ENCODE measurements at regions not wholly inside any gene's neighbourhood (a gene's known extent, or its start where the extent isn't known, plus 50 kb on each side); places are given as distances from the start of the nearest gene placed in this dataset.

GRCh38 chr4:114287079-114287696 is 307.7 kb upstream of the ARSJ start:
- Histone ChIP-seq H3K36me3 (replicated peaks; ENCODE audit: control insufficient read depth, insufficient read depth, low read length) (no peaks in the 10 kb centered on the region), H3K4me3 (ENCODE audit: insufficient read depth, low read depth, low read length) (no peak overlapping the region), H3K27me3 (ENCODE audit: control insufficient read depth, insufficient read depth, low read length) (no peaks in the 10 kb centered on the region)
- no peak for DNase-seq

DNA sequence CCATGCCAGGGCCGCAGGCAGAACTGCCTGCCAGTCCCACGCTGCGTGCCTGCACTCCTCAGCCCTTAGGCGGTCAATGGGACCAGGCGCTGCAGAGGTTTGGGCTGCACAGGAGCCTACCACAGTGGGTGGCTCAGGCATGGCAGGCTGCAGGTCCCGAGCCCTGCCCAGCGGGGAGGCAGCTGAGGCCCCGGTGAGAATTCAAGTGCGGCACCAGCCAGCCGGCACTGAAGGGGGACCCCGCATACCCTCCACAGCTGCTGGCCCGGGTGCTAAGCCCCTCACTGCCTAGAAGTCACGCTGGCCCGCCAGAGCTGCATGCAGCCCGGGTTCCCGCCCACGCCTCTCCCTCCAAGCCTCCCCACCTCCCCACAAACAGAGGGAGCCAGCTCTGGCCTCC is 302.5 kb upstream of the UGT8 start:
- H3K4me3 ChIP-seq (ENCODE audit: insufficient read depth, low read depth, low read length), result no peak overlapping the region
- DNase-seq, result no peak
- no peaks in the 10 kb centered on the region for H3K27me3 ChIP-seq (ENCODE audit: control insufficient read depth, insufficient read depth, low read length)
- H3K36me3 ChIP-seq (replicated peaks; ENCODE audit: control insufficient read depth, insufficient read depth, low read length), result no peaks in the 10 kb centered on the region

DNA sequence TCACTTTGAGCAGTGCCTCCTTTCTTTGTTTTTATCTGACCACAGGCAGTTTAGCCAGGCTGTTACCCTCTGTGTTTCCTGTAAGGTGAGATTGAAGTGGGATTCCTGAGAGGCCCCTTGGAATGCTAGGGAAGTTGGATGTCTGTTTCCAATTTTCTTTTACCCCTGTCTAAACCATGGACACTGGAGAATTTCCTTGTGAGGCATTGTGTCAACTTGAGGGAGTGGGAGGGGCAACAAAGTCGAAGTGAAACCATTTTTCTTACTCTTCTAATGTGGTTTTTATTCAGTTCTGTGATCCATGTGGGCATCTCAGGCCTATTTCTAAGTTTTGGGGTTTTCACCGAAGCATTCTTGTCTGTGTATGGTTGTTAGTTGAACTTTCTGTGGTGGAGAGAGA is 296.1 kb upstream of the UGT8 start:
- peak; percentile 2 for DNase-seq
- no peak overlapping the region for H3K4me3 ChIP-seq (ENCODE audit: insufficient read depth, low read depth, low read length)
- no peaks in the 10 kb centered on the region for H3K27me3 ChIP-seq (ENCODE audit: control insufficient read depth, insufficient read depth, low read length)
- H3K36me3 ChIP-seq (replicated peaks; ENCODE audit: control insufficient read depth, insufficient read depth, low read length), result no peaks in the 10 kb centered on the region

DNA sequence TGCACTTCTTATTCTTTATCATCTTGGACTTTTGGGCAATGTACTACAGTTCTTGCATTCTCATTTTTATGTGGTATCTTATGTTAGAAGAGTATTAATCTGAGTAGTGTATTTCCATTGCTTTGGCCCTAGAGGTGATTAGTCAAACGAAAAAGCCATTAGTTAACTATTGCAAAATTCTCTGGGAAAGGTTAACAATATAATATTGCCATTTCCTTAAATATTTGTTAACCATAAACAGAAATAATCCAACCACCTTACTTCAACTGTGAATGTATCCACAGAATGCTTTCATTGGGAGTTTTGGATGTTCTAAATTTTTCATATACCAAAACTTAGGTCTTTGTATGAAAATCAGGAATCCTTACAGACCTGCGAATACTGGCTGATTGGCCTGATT is 294.6 kb upstream of the UGT8 start:
- no peak overlapping the region for H3K4me3 ChIP-seq (ENCODE audit: insufficient read depth, low read depth, low read length)
- H3K27me3 ChIP-seq (ENCODE audit: control insufficient read depth, insufficient read depth, low read length), result no peaks in the 10 kb centered on the region
- no peaks in the 10 kb centered on the region for H3K36me3 ChIP-seq (replicated peaks; ENCODE audit: control insufficient read depth, insufficient read depth, low read length)
- no peak for DNase-seq

DNA sequence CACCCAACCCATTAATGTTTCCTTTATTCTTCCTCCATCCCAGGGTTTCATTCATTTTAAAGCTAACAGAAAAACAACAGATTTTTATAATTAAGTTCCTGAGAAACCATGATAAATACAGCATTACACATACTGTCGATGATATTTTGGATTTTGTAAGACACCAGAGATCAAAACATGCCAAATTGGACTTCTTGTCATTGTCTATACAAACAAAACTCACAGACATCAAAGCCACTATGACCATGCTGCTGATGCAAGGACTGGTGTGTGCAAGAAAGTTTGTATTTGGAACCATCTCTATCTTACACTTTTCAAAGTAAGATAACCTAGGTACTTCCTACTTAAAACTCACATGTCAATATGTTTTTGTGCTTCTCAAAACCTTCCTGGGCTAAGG is 294.0 kb upstream of the UGT8 start:
- H3K27me3 ChIP-seq (ENCODE audit: control insufficient read depth, insufficient read depth, low read length), result no peaks in the 10 kb centered on the region
- no peaks in the 10 kb centered on the region for H3K36me3 ChIP-seq (replicated peaks; ENCODE audit: control insufficient read depth, insufficient read depth, low read length)
- no peak overlapping the region for H3K4me3 ChIP-seq (ENCODE audit: insufficient read depth, low read depth, low read length)
- no peak for DNase-seq

GRCh38 chr4:114306946-114307345 is 291.7 kb upstream of the UGT8 start:
- H3K4me3 ChIP-seq (ENCODE audit: insufficient read depth, low read depth, low read length), result no peak overlapping the region
- H3K36me3 ChIP-seq (replicated peaks; ENCODE audit: control insufficient read depth, insufficient read depth, low read length), result no peaks in the 10 kb centered on the region
- H3K27me3 ChIP-seq (ENCODE audit: control insufficient read depth, insufficient read depth, low read length), result no peaks in the 10 kb centered on the region
- no peak for DNase-seq

GRCh38 chr4:114310296-114310925 is 288.2 kb upstream of the UGT8 start:
- no peaks in the 10 kb centered on the region for H3K27me3 ChIP-seq (ENCODE audit: control insufficient read depth, insufficient read depth, low read length)
- H3K4me3 ChIP-seq (ENCODE audit: insufficient read depth, low read depth, low read length), result no peak overlapping the region
- no peaks in the 10 kb centered on the region for H3K36me3 ChIP-seq (replicated peaks; ENCODE audit: control insufficient read depth, insufficient read depth, low read length)
- DNase-seq, result no peak

DNA sequence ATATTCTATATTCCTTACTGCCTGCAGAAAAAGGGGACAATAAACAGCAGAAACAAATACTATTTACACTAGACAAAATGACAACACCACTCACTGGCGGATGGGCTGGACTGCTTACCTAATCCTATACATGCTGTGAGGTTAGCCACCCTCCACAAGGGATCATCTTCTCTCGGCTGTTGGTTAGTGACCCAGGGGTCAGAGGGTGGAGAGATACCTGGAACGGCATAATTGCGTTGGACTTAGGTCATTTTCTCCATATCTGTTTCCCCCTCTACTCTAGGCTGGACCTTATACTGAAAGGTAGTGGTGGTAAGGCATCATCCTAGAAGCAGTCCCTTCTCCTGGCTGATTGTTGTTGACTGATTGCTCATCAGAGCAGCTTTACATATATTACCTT is 286.8 kb upstream of the UGT8 start:
- peak; percentile 6 for DNase-seq
- no peaks in the 10 kb centered on the region for H3K27me3 ChIP-seq (ENCODE audit: control insufficient read depth, insufficient read depth, low read length)
- no peak overlapping the region for H3K4me3 ChIP-seq (ENCODE audit: insufficient read depth, low read depth, low read length)
- H3K36me3 ChIP-seq (replicated peaks; ENCODE audit: control insufficient read depth, insufficient read depth, low read length), result no peaks in the 10 kb centered on the region

GRCh38 chr4:114312338-114312737 is 286.3 kb upstream of the UGT8 start:
- H3K4me3 ChIP-seq (ENCODE audit: insufficient read depth, low read depth, low read length), result no peak overlapping the region
- H3K27me3 ChIP-seq (ENCODE audit: control insufficient read depth, insufficient read depth, low read length), result no peaks in the 10 kb centered on the region
- peak; percentile 15 for DNase-seq
- no peaks in the 10 kb centered on the region for H3K36me3 ChIP-seq (replicated peaks; ENCODE audit: control insufficient read depth, insufficient read depth, low read length)

GRCh38 chr4:114316789-114317188 is 281.8 kb upstream of the UGT8 start:
- no peaks in the 10 kb centered on the region for H3K27me3 ChIP-seq (ENCODE audit: control insufficient read depth, insufficient read depth, low read length)
- H3K4me3 ChIP-seq (ENCODE audit: insufficient read depth, low read depth, low read length), result no peak overlapping the region
- no peak for DNase-seq
- no peaks in the 10 kb centered on the region for H3K36me3 ChIP-seq (replicated peaks; ENCODE audit: control insufficient read depth, insufficient read depth, low read length)

GRCh38 chr4:114317564-114317963 is 281.0 kb upstream of the UGT8 start:
- no peak for DNase-seq
- no peaks in the 10 kb centered on the region for H3K36me3 ChIP-seq (replicated peaks; ENCODE audit: control insufficient read depth, insufficient read depth, low read length)
- no peaks in the 10 kb centered on the region for H3K27me3 ChIP-seq (ENCODE audit: control insufficient read depth, insufficient read depth, low read length)
- no peak overlapping the region for H3K4me3 ChIP-seq (ENCODE audit: insufficient read depth, low read depth, low read length)

GRCh38 chr4:114318309-114318708 is 280.3 kb upstream of the UGT8 start:
- no peaks in the 10 kb centered on the region for H3K27me3 ChIP-seq (ENCODE audit: control insufficient read depth, insufficient read depth, low read length)
- no peaks in the 10 kb centered on the region for H3K36me3 ChIP-seq (replicated peaks; ENCODE audit: control insufficient read depth, insufficient read depth, low read length)
- no peak for DNase-seq
- H3K4me3 ChIP-seq (ENCODE audit: insufficient read depth, low read depth, low read length), result no peak overlapping the region

GRCh38 chr4:114320126-114320525 is 278.5 kb upstream of the UGT8 start:
- no peak overlapping the region for H3K4me3 ChIP-seq (ENCODE audit: insufficient read depth, low read depth, low read length)
- no peaks in the 10 kb centered on the region for H3K36me3 ChIP-seq (replicated peaks; ENCODE audit: control insufficient read depth, insufficient read depth, low read length)
- no peak for DNase-seq
- H3K27me3 ChIP-seq (ENCODE audit: control insufficient read depth, insufficient read depth, low read length), result no peaks in the 10 kb centered on the region

GRCh38 chr4:114321366-114321765 is 277.2 kb upstream of the UGT8 start:
- no peak for DNase-seq
- H3K36me3 ChIP-seq (replicated peaks; ENCODE audit: control insufficient read depth, insufficient read depth, low read length), result no peaks in the 10 kb centered on the region
- no peak overlapping the region for H3K4me3 ChIP-seq (ENCODE audit: insufficient read depth, low read depth, low read length)
- H3K27me3 ChIP-seq (ENCODE audit: control insufficient read depth, insufficient read depth, low read length), result no peaks in the 10 kb centered on the region

DNA sequence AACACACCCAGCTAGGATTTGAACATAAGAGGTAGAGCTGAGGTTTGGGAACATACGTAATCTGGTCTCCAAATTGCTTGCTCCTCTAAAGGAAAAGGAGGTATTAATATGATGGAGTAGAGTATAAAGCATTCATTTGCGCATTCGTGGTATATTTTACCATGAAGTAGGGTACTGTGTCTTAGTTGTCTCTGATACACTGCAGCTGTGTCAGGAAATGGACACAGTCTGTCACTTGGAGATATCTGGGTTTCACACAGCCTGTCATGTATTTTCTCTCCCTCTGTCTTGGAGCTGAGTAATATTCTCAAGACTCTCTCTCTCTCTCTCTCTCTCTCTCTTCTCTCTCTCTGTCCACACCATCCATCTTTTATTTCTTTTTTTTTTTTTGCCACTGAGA is 274.8 kb upstream of the UGT8 start:
- Histone ChIP-seq H3K27me3 (ENCODE audit: control insufficient read depth, insufficient read depth, low read length) (no peaks in the 10 kb centered on the region), H3K4me3 (ENCODE audit: insufficient read depth, low read depth, low read length) (no peak overlapping the region), H3K36me3 (replicated peaks; ENCODE audit: control insufficient read depth, insufficient read depth, low read length) (no peaks in the 10 kb centered on the region)
- DNase-seq, result no peak

DNA sequence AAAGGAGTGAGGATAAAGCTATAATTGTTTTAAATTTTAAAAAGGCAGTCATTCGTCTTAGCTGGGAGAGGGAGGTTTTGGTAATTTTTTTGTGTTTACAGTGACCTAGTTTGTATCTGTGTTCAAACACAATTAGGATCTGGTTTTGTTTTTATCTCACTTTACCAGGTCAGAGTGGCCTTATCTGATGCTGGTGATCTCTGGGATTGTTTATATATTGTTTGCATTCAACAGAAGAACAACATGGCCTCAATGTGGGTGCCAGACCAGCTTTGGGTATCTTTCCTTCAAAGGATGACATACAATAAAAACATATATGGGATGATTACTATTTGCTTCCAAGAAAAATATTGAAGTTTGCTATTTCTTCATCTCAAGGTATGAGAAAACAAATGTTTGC is 272.2 kb upstream of the UGT8 start:
- no peaks in the 10 kb centered on the region for H3K27me3 ChIP-seq (ENCODE audit: control insufficient read depth, insufficient read depth, low read length)
- no peaks in the 10 kb centered on the region for H3K36me3 ChIP-seq (replicated peaks; ENCODE audit: control insufficient read depth, insufficient read depth, low read length)
- DNase-seq, result no peak
- no peak overlapping the region for H3K4me3 ChIP-seq (ENCODE audit: insufficient read depth, low read depth, low read length)

Data from H7 (cell line).